Skin of body (tissue), 1 donor: ENCODE measurements at regions not wholly inside any gene's neighbourhood (a gene's known extent, or its start where the extent isn't known, plus 50 kb on each side); places are given as distances from the start of the nearest gene placed in this dataset.

Experiments
- DNase-seq: peaks from one replicate; lab custom pipeline; 2025; lab: John Stamatoyannopoulos, UW

GRCh38 chr9:11892401-11892800, 800.8 kb upstream of the TYRP1 start:
- no peak for DNase-seq

- DNase-seq, result no peak
Measured at GRCh38 chr9:11893331-11893730, 799.9 kb upstream of the TYRP1 start.

GRCh38 chr9:11894136-11894535, 799.0 kb upstream of the TYRP1 start:
- no peak for DNase-seq

GRCh38 chr9:11902610-11903009, 790.6 kb upstream of the TYRP1 start:
- DNase-seq, result no peak

GRCh38 chr9:11915699-11916098, 777.5 kb upstream of the TYRP1 start:
- no peak for DNase-seq

- no peak for DNase-seq
Measured at GRCh38 chr9:11928871-11929321, 764.3 kb upstream of the TYRP1 start.

- DNase-seq, result no peak
Measured at GRCh38 chr9:11931109-11931508, 762.1 kb upstream of the TYRP1 start.

GRCh38 chr9:11931751-11932150, 761.4 kb upstream of the TYRP1 start:
- no peak for DNase-seq

- DNase-seq, result no peak
Measured at GRCh38 chr9:11933926-11934325, 759.3 kb upstream of the TYRP1 start.

GRCh38 chr9:11946531-11946930, 746.7 kb upstream of the TYRP1 start:
- DNase-seq, result no peak

- DNase-seq, result no peak
Measured at GRCh38 chr9:11962327-11962726, 730.9 kb upstream of the TYRP1 start.

- no peak for DNase-seq
Measured at GRCh38 chr9:11966786-11967185, 726.4 kb upstream of the TYRP1 start.

GRCh38 chr9:11968631-11969030, 724.6 kb upstream of the TYRP1 start:
- DNase-seq, result no peak

GRCh38 chr9:11973011-11973410, 720.2 kb upstream of the TYRP1 start:
- no peak for DNase-seq

GRCh38 chr9:11973511-11973910, 719.7 kb upstream of the TYRP1 start:
- DNase-seq, result no peak

GRCh38 chr9:11992866-11993265, 700.3 kb upstream of the TYRP1 start:
- no peak for DNase-seq

GRCh38 chr9:12014488-12014887, 678.7 kb upstream of the TYRP1 start:
- DNase-seq, result no peak

GRCh38 chr9:12054235-12054634, 639.0 kb upstream of the TYRP1 start:
- DNase-seq, result no peak

- no peak for DNase-seq
Measured at GRCh38 chr9:12056874-12057273, 636.3 kb upstream of the TYRP1 start.

GRCh38 chr9:12060067-12060466, 633.1 kb upstream of the TYRP1 start:
- DNase-seq, result no peak

GRCh38 chr9:12060811-12061210, 632.4 kb upstream of the TYRP1 start:
- DNase-seq, result no peak

- DNase-seq, result no peak
Measured at GRCh38 chr9:12065050-12065449, 628.1 kb upstream of the TYRP1 start.

GRCh38 chr9:12065686-12066085, 627.5 kb upstream of the TYRP1 start:
- no peak for DNase-seq

GRCh38 chr9:12066455-12067035, 626.6 kb upstream of the TYRP1 start:
- no peak for DNase-seq
